CD4-positive, alpha-beta memory T cell (primary cell): ENCODE measurements at regions not wholly inside any gene's neighbourhood (a gene's known extent, or its start where the extent isn't known, plus 50 kb on each side); places are given as distances from the start of the nearest gene placed in this dataset.
"Not testable (repeated sequence)": the region's sequence is repeated elsewhere in the genome, so short reads cannot be mapped to it uniquely, and the experiment has no call there.

Experiments used
- CTCF ChIA-PET: fragments of 350-600 bp; sonication (Branson Sonifier 250); formaldehyde crosslinking; loops from one replicate; lab custom pipeline; 2021; ENCODE audit warnings: inconsistent platforms; ENCODE audit not compliant: partially characterized antibody; lab: Charles Lee
- POLR2A ChIA-PET: fragments of 350-600 bp; sonication (Branson Sonifier 250); formaldehyde crosslinking; loops from one replicate; lab custom pipeline; 2021; ENCODE audit not compliant: partially characterized antibody; lab: Charles Lee
- DNase-seq, 5 donors: peaks; one replicate each; pipeline versions ENCODE4 v3.0.0 to v3.0.0-alpha.2; 2020 to 2022; ENCODE audit warnings: mixed read lengths in 1 of 5
- H3K27ac ChIP-seq: one replicate; pipeline ENCODE4 v1.7.0; 2013; ENCODE audit warnings: low read depth, low read length
- H3K27me3 ChIP-seq: 2 replicates; pipeline ENCODE4 v1.7.0; 2013; ENCODE audit warnings: mild to moderate bottlenecking, low read length, moderate library complexity; ENCODE audit not compliant: insufficient read depth
- H3K36me3 ChIP-seq: 2 replicates; pipeline ENCODE4 v1.7.0; 2013; ENCODE audit warnings: mild to moderate bottlenecking, low read length, moderate library complexity; ENCODE audit not compliant: insufficient read depth
- H3K4me1 ChIP-seq: 2 replicates; pipeline ENCODE4 v1.7.0; 2013; ENCODE audit warnings: mild to moderate bottlenecking, low read length, moderate library complexity; ENCODE audit not compliant: insufficient read depth
- H3K4me3 ChIP-seq, 2 donors: one replicate each; pipeline ENCODE4 v1.7.0; 2013; ENCODE audit warnings: low read length in 2 of 2, mild to moderate bottlenecking in 1 of 2
- H3K9me3 ChIP-seq, 2 donors: one replicate each; pipeline ENCODE4 v1.7.0; 2013; ENCODE audit warnings: low read length in 2 of 2, control low read depth in 1 of 2; ENCODE audit not compliant: control insufficient read depth in 1 of 2
- H3K27ac Mint-ChIP-seq, 7 donors: one replicate each; pipeline ENCODE4 v1.8.0; 2020 to 2021; ENCODE audit warnings: mixed read lengths in 7 of 7, mild to moderate bottlenecking in 6 of 7, inconsistent platforms in 3 of 7, moderate library complexity in 3 of 7
- H3K27me3 Mint-ChIP-seq, 2 donors: one replicate each; pipeline ENCODE4 v1.8.0; 2020 to 2021; ENCODE audit warnings: mixed read lengths in 2 of 2
- H3K36me3 Mint-ChIP-seq, 2 donors: one replicate each; pipeline ENCODE4 v1.8.0; 2020 to 2021; ENCODE audit warnings: mixed read lengths in 2 of 2, inconsistent platforms in 1 of 2, mild to moderate bottlenecking in 1 of 2
- H3K4me1 Mint-ChIP-seq, 4 donors: one replicate each; pipeline ENCODE4 v1.8.0; 2020 to 2021; ENCODE audit warnings: mixed read lengths in 4 of 4, mild to moderate bottlenecking in 1 of 4
- H3K4me3 Mint-ChIP-seq, 8 donors: one replicate each; pipeline ENCODE4 v1.8.0; 2020 to 2021; ENCODE audit warnings: mixed read lengths in 8 of 8, mild to moderate bottlenecking in 7 of 8, moderate library complexity in 6 of 8, inconsistent platforms in 3 of 8
- H3K9me3 Mint-ChIP-seq, 8 donors: one replicate each; pipeline ENCODE4 v1.8.0; 2020 to 2021; ENCODE audit warnings: mixed read lengths in 8 of 8, mild to moderate bottlenecking in 5 of 8, inconsistent platforms in 3 of 8, moderate library complexity in 1 of 8
- intact Hi-C: fragments of 100-400 bp; cut with micrococcal nuclease; formaldehyde crosslinking; loops from one replicate; pipeline ENCODE4 v1.15.1; 2023

GRCh38 chr3:162984746-162985145, 1488.1 kb downstream of the OTOL1 start:
- Histone ChIP-seq H3K36me3 (no peaks in the 10 kb centered on the region), H3K9me3 (no peaks in the 10 kb centered on the region), H3K27ac (no peak overlapping the region), H3K4me1 (no peaks in the 10 kb centered on the region), H3K4me3 (no peak overlapping the region), H3K27me3 (no peaks in the 10 kb centered on the region)
- intact Hi-C loops, result no loop called here
- Mint-ChIP-seq H3K27me3 (no peaks in the 10 kb centered on the region), H3K4me3 (no peak overlapping the region), H3K36me3 (no peaks in the 10 kb centered on the region), H3K9me3 (peaks cover 0 to 20% (median 9%) of the 10 kb centered on the region in 8 donors), H3K4me1 (no peaks in the 10 kb centered on the region), H3K27ac (no peak overlapping the region)
- ChIA-PET CTCF (no interaction called here), POLR2A (no interaction called here)
- no peak for DNase-seq

- CTCF ChIA-PET, intact Hi-C loops, POLR2A ChIA-PET, H3K4me3 ChIP-seq, H3K4me1 ChIP-seq, H3K36me3 ChIP-seq, H3K4me1 Mint-ChIP-seq, H3K27me3 Mint-ChIP-seq, DNase-seq, H3K27ac Mint-ChIP-seq, H3K27ac ChIP-seq, H3K36me3 Mint-ChIP-seq, H3K9me3 ChIP-seq, H3K4me3 Mint-ChIP-seq, H3K27me3 ChIP-seq: not testable (repeated sequence)
- H3K9me3 Mint-ChIP-seq, result peaks cover 0 to 22% (median 7%) of the 10 kb centered on the region in 8 donors
These were observed 1490.6 kb downstream of the OTOL1 start for GRCh38 chr3:162987085-162987794.

- Mint-ChIP-seq H3K9me3 (peaks cover 2 to 31% (median 10%) of the 10 kb centered on the region in 8 donors), H3K36me3 (no peaks in the 10 kb centered on the region), H3K27me3 (no peaks in the 10 kb centered on the region), H3K4me1 (no peaks in the 10 kb centered on the region), H3K4me3 (no peak overlapping the region), H3K27ac (no peak overlapping the region)
- H3K4me3 ChIP-seq, result no peak overlapping the region
- H3K36me3 ChIP-seq, result no peaks in the 10 kb centered on the region
- intact Hi-C loops, result no loop called here
- POLR2A ChIA-PET, result no interaction called here
- H3K9me3 ChIP-seq, result peaks cover 0 to 5% of the 10 kb centered on the region in 2 donors
- no peaks in the 10 kb centered on the region for H3K4me1 ChIP-seq
- DNase-seq, result no peak
- CTCF ChIA-PET, result no interaction called here
- no peak overlapping the region for H3K27ac ChIP-seq
- H3K27me3 ChIP-seq, result no peaks in the 10 kb centered on the region
These were observed 1496.1 kb downstream of the OTOL1 start for GRCh38 chr3:162992741-162993140.

GRCh38 chr3:162994165-162994564, 1497.6 kb downstream of the OTOL1 start:
- no peaks in the 10 kb centered on the region for H3K27me3 Mint-ChIP-seq
- POLR2A ChIA-PET, result no interaction called here

GRCh38 chr3:162996368-162996767, 1499.8 kb downstream of the OTOL1 start:
- Histone ChIP-seq H3K4me3 (no peak overlapping the region), H3K9me3 (peaks cover 0 to 5% of the 10 kb centered on the region in 2 donors), H3K27me3 (no peaks in the 10 kb centered on the region), H3K27ac (no peak overlapping the region), H3K4me1 (no peaks in the 10 kb centered on the region), H3K36me3 (no peaks in the 10 kb centered on the region)
- intact Hi-C loops, result no loop called here
- Mint-ChIP-seq H3K27ac (no peak overlapping the region), H3K9me3 (peaks cover 2 to 30% (median 11%) of the 10 kb centered on the region in 8 donors), H3K36me3 (no peaks in the 10 kb centered on the region), H3K4me1 (no peaks in the 10 kb centered on the region), H3K4me3 (no peak overlapping the region), H3K27me3 (no peaks in the 10 kb centered on the region)
- POLR2A ChIA-PET, result no interaction called here
- DNase-seq, result no peak
- CTCF ChIA-PET, result no interaction called here

More at GRCh38 chr3:162994165-162994564, 1497.6 kb downstream of the OTOL1 start:
- DNase-seq, result no peak
- Histone ChIP-seq H3K36me3 (no peaks in the 10 kb centered on the region), H3K4me3 (no peak overlapping the region), H3K27ac (no peak overlapping the region), H3K9me3 (peaks cover 0 to 5% of the 10 kb centered on the region in 2 donors), H3K4me1 (no peaks in the 10 kb centered on the region), H3K27me3 (no peaks in the 10 kb centered on the region)
- Mint-ChIP-seq H3K36me3 (no peaks in the 10 kb centered on the region), H3K4me3 (no peak overlapping the region), H3K4me1 (no peaks in the 10 kb centered on the region), H3K9me3 (peaks cover 2 to 32% (median 12%) of the 10 kb centered on the region in 8 donors), H3K27ac (no peak overlapping the region)
- CTCF ChIA-PET, result no interaction called here
- intact Hi-C loops, result no loop called here

GRCh38 chr3:162998205-162998604, 1501.6 kb downstream of the OTOL1 start:
- ChIA-PET POLR2A (no interaction called here), CTCF (no interaction called here)
- peaks cover 2 to 24% (median 10%) of the 10 kb centered on the region in 8 donors for H3K9me3 Mint-ChIP-seq
- H3K4me3 Mint-ChIP-seq, result no peak overlapping the region
- no peak overlapping the region for H3K27ac Mint-ChIP-seq
- Histone ChIP-seq H3K36me3 (no peaks in the 10 kb centered on the region), H3K4me3 (no peak overlapping the region), H3K4me1 (no peaks in the 10 kb centered on the region), H3K27ac (no peak overlapping the region), H3K9me3 (peaks cover 0 to 5% of the 10 kb centered on the region in 2 donors), H3K27me3 (no peaks in the 10 kb centered on the region)
- H3K36me3 Mint-ChIP-seq, result no peaks in the 10 kb centered on the region
- no peaks in the 10 kb centered on the region for H3K4me1 Mint-ChIP-seq
- no peaks in the 10 kb centered on the region for H3K27me3 Mint-ChIP-seq
- no peak for DNase-seq
- intact Hi-C loops, result loop anchor here (1.0 kb wide), 1 partner anchor 9 kb away; no protein-coding TSS in a partner anchor

- H3K4me1 ChIP-seq, result no peaks in the 10 kb centered on the region
- no peaks in the 10 kb centered on the region for H3K36me3 ChIP-seq
- Mint-ChIP-seq H3K9me3 (peaks cover 0 to 8% (median 2%) of the 10 kb centered on the region in 8 donors), H3K27ac (no peak overlapping the region), H3K4me1 (no peaks in the 10 kb centered on the region), H3K27me3 (no peaks in the 10 kb centered on the region), H3K36me3 (no peaks in the 10 kb centered on the region), H3K4me3 (no peak overlapping the region)
- no peak overlapping the region for H3K27ac ChIP-seq
- H3K27me3 ChIP-seq, result no peaks in the 10 kb centered on the region
- H3K9me3 ChIP-seq, result no peaks in the 10 kb centered on the region
- POLR2A ChIA-PET, result no interaction called here
- CTCF ChIA-PET, result no interaction called here
- no peak for DNase-seq
- intact Hi-C loops, result no loop called here
- H3K4me3 ChIP-seq, result no peak overlapping the region
These were observed 1515.0 kb downstream of the OTOL1 start for GRCh38 chr3:163011596-163011995.
